ENCODE measurements at regions not wholly inside any gene's neighbourhood (a gene's known extent, or its start where the extent isn't known, plus 50 kb on each side); places are given as distances from the start of the nearest gene placed in this dataset.

- H3K4me1 ChIP-seq (ENCODE audit: insufficient read depth, insufficient read length): no peaks in the 10 kb centered on the region
- H3K4me3 ChIP-seq (ENCODE audit: insufficient read length, low read depth): no peak overlapping the region
- no peak overlapping the region for H3K9ac ChIP-seq (ENCODE audit: insufficient read length, low read depth)
- peaks cover 10% of the 10 kb centered on the region; the same call in 1 of the 2 replicates for H3K9me3 ChIP-seq (ENCODE audit: insufficient read depth, low read length)
- no peak for TF ChIP-seq SUZ12 (IDR thresholded peaks at IDR 0.05; ENCODE audit: extremely low read depth, insufficient read depth, insufficient read length)
- TF ChIP-seq ZNF274 (IDR thresholded peaks at IDR 0.05; ENCODE audit: low read depth, low read length): no peak
- TF ChIP-seq YY1 (IDR thresholded peaks at IDR 0.05; ENCODE audit: insufficient read depth, insufficient read length): no peak
- H3K27me3 ChIP-seq (ENCODE audit: insufficient read depth, insufficient read length): no peaks in the 10 kb centered on the region
- no peaks in the 10 kb centered on the region for H3K36me3 ChIP-seq (ENCODE audit: insufficient read depth, insufficient read length, low read length)
- no peak for DNase-seq (ENCODE audit: low read depth, low spot score)
These were observed 472.6 kb downstream of the TXNL1 start for GRCh38 chr18:56165601-56166355.

- Histone ChIP-seq H3K9me3 (ENCODE audit: insufficient read depth, low read length) (no peaks in the 10 kb centered on the region), H3K9ac (ENCODE audit: insufficient read length, low read depth) (no peak overlapping the region), H3K4me3 (ENCODE audit: insufficient read length, low read depth) (no peak overlapping the region), H3K4me1 (ENCODE audit: insufficient read depth, insufficient read length) (no peaks in the 10 kb centered on the region), H3K27me3 (ENCODE audit: insufficient read depth, insufficient read length) (no peaks in the 10 kb centered on the region), H3K36me3 (ENCODE audit: insufficient read depth, insufficient read length, low read length) (no peaks in the 10 kb centered on the region)
- no peak for DNase-seq (ENCODE audit: low read depth, low spot score)
- TF ChIP-seq SUZ12 (IDR thresholded peaks at IDR 0.05; ENCODE audit: extremely low read depth, insufficient read depth, insufficient read length) (no peak), ZNF274 (IDR thresholded peaks at IDR 0.05; ENCODE audit: low read depth, low read length) (no peak), YY1 (IDR thresholded peaks at IDR 0.05; ENCODE audit: insufficient read depth, insufficient read length) (no peak)
These were observed 475.8 kb downstream of the TXNL1 start for GRCh38 chr18:56162311-56163265.

- DNase-seq (ENCODE audit: low read depth, low spot score): no peak
- H3K4me3 ChIP-seq (ENCODE audit: insufficient read length, low read depth): no peak overlapping the region
- TF ChIP-seq ZNF274 (IDR thresholded peaks at IDR 0.05; ENCODE audit: low read depth, low read length) (no peak), YY1 (IDR thresholded peaks at IDR 0.05; ENCODE audit: insufficient read depth, insufficient read length) (no peak), SUZ12 (IDR thresholded peaks at IDR 0.05; ENCODE audit: extremely low read depth, insufficient read depth, insufficient read length) (no peak)
- H3K4me1 ChIP-seq (ENCODE audit: insufficient read depth, insufficient read length): no peaks in the 10 kb centered on the region
- no peak overlapping the region for H3K9ac ChIP-seq (ENCODE audit: insufficient read length, low read depth)
- no peaks in the 10 kb centered on the region for H3K9me3 ChIP-seq (ENCODE audit: insufficient read depth, low read length)
- H3K36me3 ChIP-seq (ENCODE audit: insufficient read depth, insufficient read length, low read length): no peaks in the 10 kb centered on the region
- no peaks in the 10 kb centered on the region for H3K27me3 ChIP-seq (ENCODE audit: insufficient read depth, insufficient read length)
These were observed 476.7 kb downstream of the TXNL1 start for GRCh38 chr18:56161566-56162260.

- Histone ChIP-seq H3K4me1 (ENCODE audit: insufficient read depth, insufficient read length) (no peaks in the 10 kb centered on the region), H3K9ac (ENCODE audit: insufficient read length, low read depth) (no peak overlapping the region), H3K36me3 (ENCODE audit: insufficient read depth, insufficient read length, low read length) (no peaks in the 10 kb centered on the region), H3K27me3 (ENCODE audit: insufficient read depth, insufficient read length) (no peaks in the 10 kb centered on the region), H3K4me3 (ENCODE audit: insufficient read length, low read depth) (no peak overlapping the region), H3K9me3 (ENCODE audit: insufficient read depth, low read length) (no peaks in the 10 kb centered on the region)
- no peak for DNase-seq (ENCODE audit: low read depth, low spot score)
- TF ChIP-seq ZNF274 (IDR thresholded peaks at IDR 0.05; ENCODE audit: low read depth, low read length) (no peak), YY1 (IDR thresholded peaks at IDR 0.05; ENCODE audit: insufficient read depth, insufficient read length) (no peak), SUZ12 (IDR thresholded peaks at IDR 0.05; ENCODE audit: extremely low read depth, insufficient read depth, insufficient read length) (no peak)
These were observed 479.7 kb downstream of the TXNL1 start for GRCh38 chr18:56158676-56159075.

- Histone ChIP-seq H3K9me3 (ENCODE audit: insufficient read depth, low read length) (no peaks in the 10 kb centered on the region), H3K36me3 (ENCODE audit: insufficient read depth, insufficient read length, low read length) (no peaks in the 10 kb centered on the region), H3K9ac (ENCODE audit: insufficient read length, low read depth) (no peak overlapping the region), H3K27me3 (ENCODE audit: insufficient read depth, insufficient read length) (no peaks in the 10 kb centered on the region), H3K4me1 (ENCODE audit: insufficient read depth, insufficient read length) (no peaks in the 10 kb centered on the region), H3K4me3 (ENCODE audit: insufficient read length, low read depth) (no peak overlapping the region)
- DNase-seq (ENCODE audit: low read depth, low spot score): no peak
- no peak for TF ChIP-seq YY1 (IDR thresholded peaks at IDR 0.05; ENCODE audit: insufficient read depth, insufficient read length)
- no peak for TF ChIP-seq ZNF274 (IDR thresholded peaks at IDR 0.05; ENCODE audit: low read depth, low read length)
- TF ChIP-seq SUZ12 (IDR thresholded peaks at IDR 0.05; ENCODE audit: extremely low read depth, insufficient read depth, insufficient read length): no peak
These were observed 480.9 kb downstream of the TXNL1 start for GRCh38 chr18:56157541-56157940.

- TF ChIP-seq ZNF274 (IDR thresholded peaks at IDR 0.05; ENCODE audit: low read depth, low read length) (no peak), YY1 (IDR thresholded peaks at IDR 0.05; ENCODE audit: insufficient read depth, insufficient read length) (no peak), SUZ12 (IDR thresholded peaks at IDR 0.05; ENCODE audit: extremely low read depth, insufficient read depth, insufficient read length) (no peak)
- H3K36me3 ChIP-seq (ENCODE audit: insufficient read depth, insufficient read length, low read length): no peaks in the 10 kb centered on the region
- no peaks in the 10 kb centered on the region for H3K9me3 ChIP-seq (ENCODE audit: insufficient read depth, low read length)
- H3K4me1 ChIP-seq (ENCODE audit: insufficient read depth, insufficient read length): no peaks in the 10 kb centered on the region
- no peak overlapping the region for H3K9ac ChIP-seq (ENCODE audit: insufficient read length, low read depth)
- no peak for DNase-seq (ENCODE audit: low read depth, low spot score)
- H3K4me3 ChIP-seq (ENCODE audit: insufficient read length, low read depth): no peak overlapping the region
- no peaks in the 10 kb centered on the region for H3K27me3 ChIP-seq (ENCODE audit: insufficient read depth, insufficient read length)
These were observed 485.7 kb downstream of the TXNL1 start for GRCh38 chr18:56152551-56153310.
